ENCODE measurements at regions not wholly inside any gene's neighbourhood (a gene's known extent, or its start where the extent isn't known, plus 50 kb on each side); places are given as distances from the start of the nearest gene placed in this dataset.

DNA sequence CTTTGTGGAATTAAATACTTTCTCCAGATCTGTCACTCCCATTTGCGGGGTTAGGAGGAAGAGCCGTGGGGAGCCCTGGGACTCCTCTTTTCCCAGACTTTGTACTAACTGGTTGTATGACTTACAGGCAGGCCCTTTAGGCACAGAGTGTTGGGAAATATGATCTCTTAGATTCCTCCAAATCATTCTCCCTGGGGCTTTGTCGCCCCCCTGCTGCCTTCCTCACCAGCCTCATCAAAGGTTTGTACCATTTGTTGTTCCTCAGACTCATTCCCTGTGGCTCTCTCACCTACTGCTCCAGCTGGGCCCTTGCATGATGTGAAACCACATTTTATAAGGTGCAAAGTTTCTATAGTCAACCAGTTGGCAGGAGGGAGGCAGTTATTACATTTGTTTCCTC, 56.4 kb downstream of the CRYGS start:
- DNase-seq, result no peak

DNA sequence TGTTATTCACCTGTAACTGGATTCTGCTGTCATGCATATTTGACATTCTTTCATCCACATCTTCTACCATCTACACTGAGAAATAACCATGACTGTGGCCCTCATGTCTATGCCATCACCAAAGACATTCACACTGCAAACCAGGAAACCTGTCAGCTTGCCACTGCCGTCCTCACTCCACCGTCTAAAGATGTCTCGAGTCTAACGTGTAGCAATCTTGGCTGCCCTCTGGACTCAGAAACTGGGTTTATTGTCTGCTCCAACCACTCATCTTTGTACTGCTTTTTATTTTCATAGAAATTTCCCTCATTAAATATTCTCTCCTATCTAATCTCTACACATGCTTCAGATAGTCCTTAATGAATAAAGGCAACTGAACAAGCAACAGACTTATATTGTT, 57.1 kb downstream of the CRYGS start:
- DNase-seq, result no peak

DNA sequence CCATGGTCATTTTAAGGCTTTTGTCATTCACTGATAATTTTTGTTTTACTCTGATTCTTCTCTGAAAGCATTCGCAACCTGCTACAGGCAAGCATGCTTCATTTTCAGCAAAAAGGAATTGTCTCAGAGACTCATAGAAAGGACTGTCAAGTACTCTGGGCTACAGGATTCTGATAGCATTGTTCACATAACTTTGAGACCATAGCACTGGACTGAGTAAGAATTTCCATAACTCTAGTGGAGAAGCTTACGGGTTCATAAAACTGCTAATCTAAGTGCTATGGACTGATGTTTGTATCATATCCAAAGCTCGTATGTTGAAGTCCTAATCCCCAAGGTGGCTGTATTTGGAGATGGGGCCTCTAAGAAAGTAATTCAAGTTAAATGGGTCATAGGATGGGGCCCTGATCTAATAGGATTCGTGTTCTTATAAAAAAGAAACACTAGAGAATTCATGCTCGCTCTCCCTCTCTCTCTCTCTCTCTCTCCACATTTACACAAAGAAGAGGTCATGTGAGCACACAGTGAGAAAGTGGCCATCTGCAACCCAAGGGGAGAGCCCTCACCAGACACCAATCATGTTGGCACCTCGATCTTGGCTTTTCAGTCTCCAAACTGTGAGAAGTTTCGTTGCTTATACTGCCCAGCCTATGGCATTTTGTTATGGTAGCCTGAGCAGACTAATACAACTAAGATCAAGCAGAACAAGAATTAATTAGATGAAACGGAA, 60.4 kb downstream of the CRYGS start:
- no peak for DNase-seq

DNA sequence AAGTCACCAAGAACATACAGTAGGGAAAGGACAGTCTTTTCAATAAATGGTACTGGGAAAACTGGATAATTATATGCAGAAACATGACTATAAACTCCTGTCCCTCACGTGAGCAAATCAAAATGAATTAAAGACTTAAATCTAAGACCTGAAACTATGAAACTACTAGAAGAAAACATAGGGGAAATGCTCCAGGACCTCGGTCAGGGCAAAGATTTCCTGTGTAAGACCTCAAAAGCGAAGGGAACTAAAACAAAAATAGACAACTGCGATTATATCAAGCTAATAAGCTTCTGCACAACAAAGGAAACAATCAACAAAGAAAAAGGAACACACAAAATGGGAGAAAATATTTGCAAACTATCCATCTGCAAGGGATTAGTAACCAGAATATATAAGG, 62.7 kb downstream of the CRYGS start:
- no peak for DNase-seq

DNA sequence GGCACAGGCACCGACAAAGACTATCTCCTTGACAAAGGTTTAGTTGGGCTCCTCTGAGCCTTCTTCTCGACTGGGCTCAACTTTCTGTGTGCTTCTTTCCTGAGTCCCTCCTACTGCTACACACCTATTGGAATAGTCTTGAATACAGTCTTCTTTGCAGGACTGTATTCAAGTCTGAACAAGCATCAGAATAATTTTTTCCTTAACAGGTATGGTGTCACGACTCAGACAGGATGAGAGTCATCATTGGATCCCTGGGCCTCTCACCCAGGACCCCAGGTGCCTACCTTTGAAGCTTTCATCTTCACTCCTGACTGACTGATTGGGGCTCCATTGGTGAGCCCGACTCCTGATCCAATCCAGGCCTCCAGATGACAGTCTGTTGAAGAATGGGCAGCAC, 66.3 kb downstream of the CRYGS start:
- no peak for DNase-seq

DNA sequence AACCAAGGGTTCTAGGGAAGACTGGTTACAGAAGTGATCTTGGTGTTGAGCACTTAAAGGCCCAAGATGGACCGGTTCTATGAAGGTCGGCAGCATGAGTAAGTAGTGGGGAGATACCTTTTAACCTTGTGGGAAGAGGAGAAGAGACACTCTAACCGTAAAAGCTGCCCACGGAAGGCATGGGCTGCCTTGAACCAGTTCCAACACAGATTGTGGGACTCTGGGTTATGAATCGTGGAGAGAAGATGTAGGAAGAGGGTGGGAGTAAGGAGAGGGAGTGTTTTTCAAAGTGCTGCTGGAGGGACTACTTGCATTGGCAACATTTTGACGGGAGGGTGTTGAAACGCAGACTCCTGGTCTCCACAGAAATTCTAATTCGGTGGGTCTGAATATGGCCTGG, 67.1 kb downstream of the CRYGS start:
- no peak for DNase-seq

DNA sequence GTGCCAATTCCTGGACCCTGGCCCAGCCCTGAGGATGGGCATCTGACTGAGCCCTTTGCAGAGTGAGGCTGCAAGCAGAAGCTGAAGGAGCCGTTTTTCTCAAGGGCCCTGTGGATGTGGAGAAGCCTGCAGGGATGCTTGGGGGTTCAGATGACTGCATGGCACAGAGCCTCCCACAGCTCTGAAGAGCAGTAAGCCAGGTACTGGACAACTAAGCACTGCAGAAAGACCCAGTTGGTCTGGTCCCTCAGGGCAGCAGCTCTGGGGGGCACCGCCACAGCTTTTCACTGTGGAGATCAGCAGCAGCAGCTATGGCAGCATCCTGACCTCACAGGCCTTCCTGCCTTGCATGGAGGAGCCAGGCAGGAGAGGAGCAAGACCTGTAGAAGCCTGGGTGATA, 67.6 kb downstream of the CRYGS start:
- DNase-seq, result no peak

DNA sequence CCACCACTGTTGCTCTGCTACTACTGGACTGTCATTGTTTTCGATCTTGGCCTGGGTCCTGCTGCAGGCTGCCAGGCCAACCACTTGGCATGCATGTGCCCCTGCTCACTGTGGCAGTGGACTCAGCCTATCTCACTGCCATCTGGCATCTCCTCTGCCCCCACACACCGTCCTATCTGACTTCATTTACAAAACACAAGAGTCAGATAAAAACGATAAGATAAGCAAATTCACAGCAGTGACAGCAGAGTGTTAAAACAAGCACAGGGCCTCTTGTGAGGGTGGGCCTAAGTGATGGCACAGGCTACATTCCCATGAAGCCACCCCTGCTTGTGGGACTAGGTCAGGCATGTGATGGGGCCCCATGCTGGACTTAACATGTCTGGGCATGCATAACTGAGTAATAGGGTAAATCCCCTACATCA, 68.1 kb downstream of the CRYGS start:
- DNase-seq, result no peak

DNA sequence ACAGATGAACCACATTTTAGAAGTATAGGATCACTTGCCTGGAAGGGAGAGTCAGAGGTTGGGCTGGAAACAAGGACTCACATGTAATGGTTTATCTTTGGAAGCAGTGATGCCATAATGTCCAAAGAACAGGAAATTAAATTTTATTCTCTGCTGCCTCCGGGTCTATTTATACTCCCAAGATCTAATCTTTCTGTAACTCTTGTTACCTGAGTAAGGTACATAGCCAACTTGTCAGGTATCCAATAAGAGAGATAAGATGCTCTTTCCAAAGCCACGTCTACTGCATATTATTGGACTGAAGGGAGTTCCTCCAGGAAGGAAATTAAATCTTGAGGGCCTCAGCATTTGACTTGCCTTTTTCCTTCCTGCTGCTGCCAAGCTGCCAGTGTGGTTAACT, 71.0 kb downstream of the CRYGS start:
- DNase-seq, result no peak

DNA sequence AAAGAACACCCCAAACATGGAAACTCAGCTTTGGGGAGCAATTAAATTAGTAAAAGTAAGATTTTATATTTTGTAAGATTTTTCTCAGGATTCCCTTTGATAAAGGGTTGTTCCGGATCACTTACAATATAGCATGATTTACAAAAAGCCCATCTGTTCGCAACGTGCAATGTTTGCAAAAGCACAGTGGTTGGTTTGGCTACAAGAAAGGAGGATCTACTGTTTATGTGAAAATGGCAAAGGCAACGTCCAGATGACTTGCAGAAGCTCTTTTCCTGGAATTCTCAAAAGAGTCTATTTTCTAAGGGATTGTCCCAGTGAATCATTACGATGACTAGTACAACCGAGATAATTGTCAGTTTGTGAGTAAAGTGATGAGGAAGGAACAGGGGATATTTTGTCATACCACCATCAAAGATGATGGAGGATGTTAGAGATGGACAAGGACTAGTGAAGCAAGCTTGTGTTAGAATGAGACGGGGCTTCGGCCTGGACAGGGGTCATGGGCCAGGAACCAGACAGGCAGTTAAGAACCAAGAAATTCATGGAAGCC, 71.6 kb downstream of the CRYGS start:
- DNase-seq, result no peak

DNA sequence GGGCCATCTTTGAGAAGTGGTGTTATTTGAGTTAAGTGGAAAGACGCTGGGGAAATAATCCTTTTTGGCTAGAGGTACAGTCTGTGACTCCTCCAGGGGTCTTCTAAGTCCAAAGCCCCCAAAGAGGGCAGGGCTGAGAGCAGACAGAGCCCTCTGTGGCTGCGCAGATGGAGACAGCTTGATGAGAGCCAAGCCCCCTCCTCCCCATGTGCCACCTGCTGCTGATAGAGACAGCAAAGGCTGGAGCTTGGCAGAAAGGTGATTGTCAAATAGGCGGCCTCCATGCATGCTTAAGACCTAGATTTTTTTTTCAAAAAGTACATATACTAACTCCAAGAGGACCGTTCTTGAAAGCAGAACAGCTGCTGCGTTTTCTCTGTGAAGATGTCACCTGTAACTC, 72.4 kb downstream of the CRYGS start:
- no peak for DNase-seq

DNA sequence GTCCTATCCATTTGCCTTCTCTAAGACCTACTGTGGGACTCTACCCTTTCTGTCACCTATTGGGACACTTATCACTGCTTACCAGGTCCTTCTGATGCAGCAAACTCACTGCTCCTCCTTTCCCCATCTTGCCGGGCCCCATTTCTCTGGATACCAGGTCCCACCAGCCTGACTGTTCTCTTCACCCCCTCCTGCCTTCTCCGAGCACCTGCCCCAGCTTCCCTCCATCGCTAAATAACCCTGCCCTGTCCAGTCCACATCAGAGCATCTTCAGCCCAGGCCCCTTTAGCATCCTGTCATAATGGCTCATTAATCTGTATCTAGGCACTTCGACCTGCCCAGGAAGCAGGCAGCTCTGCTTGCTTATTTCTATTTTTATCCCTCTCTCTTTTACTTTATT, 74.7 kb downstream of the CRYGS start:
- no peak for DNase-seq

DNA sequence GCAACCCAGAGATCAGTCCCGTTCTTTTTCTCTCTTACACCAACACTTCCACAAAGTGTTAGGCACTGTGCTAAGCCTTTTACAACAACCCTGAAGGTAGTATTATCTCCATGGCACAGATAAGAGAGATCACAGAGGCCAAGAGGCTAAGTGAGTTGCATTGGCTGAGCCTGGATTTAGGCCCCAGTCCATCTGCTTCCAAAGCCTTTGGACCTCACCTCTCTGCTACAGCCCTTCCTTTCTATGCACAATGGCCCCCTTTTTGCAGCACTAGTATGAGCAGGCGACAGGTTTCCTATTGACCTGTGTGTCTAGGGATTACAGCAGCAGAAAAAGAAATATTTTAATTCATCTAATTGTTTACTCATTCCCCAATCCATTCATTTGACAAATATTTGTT, 76.2 kb downstream of the CRYGS start:
- no peak for DNase-seq

DNA sequence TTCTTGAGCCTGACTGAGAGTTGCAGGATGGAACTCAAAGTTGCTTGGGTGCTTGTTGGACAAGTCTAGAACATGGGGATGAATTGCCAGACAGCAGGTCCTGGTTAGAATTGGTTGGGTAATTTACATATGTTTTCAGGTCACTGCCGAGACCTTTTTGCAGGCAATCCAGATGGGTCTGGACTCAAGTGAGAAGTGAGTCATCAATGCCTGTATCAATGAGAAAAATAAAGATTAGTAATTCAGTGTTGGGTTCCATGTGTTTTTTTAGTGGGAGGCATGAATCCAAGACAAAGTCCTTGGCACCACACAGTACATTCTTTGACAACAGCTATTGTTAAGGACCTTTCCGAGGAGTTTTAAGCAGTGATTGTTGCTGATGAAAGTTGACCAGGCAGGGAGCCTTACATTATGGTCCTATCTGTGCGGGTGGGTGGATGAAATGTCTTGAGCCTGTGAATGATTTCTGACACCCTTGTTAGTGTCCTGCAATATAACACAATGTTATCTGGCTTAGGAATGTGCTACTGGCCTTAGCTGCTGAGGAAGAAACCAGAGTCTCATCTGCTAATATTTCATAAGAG, 77.7 kb downstream of the CRYGS start:
- DNase-seq, result no peak

DNA sequence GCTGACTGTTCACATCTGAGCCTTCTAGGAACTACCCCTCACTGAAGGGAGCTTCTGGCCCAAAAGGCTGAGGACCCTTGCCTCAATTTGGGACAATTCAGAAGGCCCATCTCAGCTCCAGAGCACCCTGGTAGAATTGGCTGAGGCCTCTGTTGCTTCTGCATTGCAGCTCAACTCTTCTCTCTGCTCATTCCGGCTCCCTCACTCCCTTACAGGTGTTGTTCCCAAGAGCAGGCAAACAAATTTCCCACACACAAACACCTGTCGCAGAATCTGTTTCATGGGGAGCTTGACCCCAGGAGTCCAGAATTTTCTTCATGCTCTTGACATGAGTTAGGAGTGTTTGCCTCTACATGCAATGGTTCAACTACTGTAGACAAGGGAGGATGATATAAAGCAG, 78.7 kb downstream of the CRYGS start:
- no peak for DNase-seq

DNA sequence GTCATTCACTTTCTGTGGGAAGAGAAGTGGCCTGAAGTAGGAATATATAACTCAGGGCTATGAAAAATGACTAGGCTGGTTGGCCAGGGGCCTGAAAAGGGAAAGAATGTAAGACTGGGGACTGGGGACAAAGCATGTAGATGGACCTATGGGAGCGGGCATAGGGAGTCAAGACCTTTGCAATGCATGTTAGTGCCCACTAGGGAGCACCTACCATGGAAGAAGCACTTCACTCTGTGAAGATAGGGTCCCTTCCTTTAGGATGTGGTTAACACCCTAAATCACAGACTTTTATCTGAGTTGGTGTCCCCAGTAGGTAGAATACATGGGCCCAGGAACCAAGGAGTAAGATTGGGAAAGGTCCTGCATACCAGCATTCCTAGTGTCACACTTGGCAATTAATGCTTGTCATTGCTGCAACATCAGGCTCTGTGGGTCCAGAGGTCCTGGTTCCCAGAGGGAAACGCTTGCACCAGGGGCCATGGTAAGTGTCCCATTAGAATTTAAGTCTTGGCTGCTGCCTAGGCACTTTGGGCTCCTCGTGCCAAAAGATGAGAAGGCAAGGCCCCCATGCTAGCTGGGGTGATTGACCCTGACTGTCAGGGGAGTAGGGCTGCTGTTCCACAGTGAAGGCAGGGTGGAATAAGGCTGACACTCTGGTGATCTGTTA, 79.6 kb downstream of the CRYGS start:
- DNase-seq, result no peak

DNA sequence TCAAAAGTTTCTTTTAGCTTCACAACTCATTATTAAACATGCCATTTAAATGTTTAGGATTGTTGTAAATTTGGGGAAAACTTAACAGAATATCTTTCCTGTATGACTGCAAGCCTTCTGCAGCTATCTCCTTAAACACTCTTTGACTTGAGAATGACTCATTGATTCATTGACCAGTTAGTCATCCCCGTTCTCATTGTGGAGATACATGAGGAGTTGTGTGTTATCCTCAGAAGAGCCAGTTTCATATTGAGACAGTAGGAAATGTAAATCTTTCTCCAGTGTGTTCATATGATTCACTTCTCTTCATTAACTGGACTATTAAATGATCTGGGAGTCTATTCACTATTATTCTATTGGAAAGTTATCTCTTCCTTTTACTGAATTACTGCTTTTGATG, 83.0 kb downstream of the CRYGS start:
- no peak for DNase-seq

DNA sequence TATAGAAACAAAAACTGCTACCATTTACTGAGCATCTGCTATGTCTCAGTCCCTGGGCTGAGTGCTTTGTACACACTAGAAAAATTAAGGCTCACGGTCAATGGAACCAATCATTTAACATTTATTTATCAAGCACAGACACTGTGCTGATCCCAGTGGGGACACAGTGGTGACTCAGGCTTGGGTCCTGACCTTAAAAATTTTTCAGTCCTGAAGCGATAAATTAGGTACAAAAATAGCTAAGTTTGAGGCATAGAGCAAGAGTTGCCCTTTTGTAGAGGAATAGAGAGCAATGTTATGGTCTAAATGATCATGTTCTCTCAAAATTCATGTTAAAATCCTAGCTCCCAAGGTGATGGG, 85.1 kb downstream of the CRYGS start:
- no peak for DNase-seq

DNA sequence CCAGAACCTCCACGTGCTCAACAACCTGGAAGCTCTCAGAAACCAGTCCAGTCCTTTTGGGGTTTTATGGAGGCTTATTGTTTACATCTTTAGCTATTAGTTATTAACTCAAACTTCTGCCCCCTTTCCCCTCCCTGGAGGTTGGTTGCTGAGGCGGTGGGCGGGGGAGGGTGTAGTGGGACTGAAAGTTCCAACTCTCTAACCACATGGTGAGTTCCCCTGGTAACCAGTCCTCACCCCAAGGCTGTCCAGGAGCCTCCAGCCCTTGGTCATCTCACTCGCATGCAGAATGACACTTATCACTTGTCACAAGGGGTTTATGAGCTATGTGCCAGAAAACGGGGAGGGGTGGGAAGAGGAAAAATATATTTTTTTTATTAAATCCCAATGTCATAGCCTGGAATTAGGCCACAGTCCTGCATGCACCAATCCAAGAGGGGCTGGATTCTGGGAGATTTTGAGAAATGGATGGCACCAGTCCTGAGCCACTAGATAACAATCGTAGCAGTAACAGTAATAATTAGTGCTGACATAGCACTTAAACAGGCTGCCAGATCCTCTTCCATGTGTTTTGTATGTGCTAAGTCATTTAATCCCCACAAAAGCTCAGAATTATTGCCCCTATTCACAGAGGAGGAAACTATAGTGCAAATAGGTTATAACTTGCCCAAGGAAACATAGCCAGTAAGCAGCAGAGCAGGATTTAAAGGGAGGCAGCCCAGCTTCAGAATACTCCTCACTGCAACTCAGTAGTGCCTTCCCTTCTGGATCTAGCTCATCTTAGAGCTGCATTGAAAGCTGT, 85.7 kb downstream of the CRYGS start:
- no peak for DNase-seq

DNA sequence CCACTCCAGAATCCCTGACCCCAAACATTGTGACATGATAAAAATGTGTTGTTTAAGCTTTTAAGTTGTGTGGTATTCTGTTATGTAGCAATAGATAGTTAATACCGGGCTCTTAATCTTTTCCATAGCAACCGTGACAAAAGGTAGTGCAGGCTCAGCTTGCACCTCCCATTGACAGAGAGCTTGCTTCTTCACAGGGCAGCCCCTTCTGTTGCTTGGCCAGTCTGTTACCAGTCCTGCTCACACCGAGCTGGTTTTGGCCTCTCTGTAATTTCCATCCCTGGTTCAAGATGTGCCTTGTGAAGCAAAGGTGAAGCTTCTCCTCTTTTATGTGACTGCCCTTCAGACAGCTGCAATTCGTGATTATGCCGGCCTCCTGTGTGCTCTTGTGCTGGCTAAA, 86.9 kb downstream of the CRYGS start:
- no peak for DNase-seq

DNA sequence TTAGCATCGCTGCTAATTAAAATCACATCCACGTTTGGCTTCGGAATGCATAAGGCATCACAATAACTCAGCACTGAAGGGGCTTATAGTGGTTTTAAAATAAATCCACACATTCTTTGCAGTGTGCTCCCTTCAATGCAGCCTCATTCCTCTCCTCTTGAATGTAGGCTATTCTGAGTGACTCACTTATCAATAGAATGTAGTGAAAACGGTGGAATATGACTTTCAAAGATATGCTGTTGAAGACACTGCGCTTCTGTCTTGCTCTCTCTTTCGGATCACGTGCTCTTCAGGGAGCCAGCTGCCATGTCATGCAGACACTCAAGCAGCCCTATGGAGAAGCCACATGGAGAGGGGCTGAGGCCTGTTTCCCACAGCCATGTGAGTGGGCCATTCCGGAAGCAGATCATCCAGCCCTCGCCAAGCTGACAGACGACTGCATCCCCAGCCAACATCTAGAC, 87.4 kb downstream of the CRYGS start:
- DNase-seq, result no peak

DNA sequence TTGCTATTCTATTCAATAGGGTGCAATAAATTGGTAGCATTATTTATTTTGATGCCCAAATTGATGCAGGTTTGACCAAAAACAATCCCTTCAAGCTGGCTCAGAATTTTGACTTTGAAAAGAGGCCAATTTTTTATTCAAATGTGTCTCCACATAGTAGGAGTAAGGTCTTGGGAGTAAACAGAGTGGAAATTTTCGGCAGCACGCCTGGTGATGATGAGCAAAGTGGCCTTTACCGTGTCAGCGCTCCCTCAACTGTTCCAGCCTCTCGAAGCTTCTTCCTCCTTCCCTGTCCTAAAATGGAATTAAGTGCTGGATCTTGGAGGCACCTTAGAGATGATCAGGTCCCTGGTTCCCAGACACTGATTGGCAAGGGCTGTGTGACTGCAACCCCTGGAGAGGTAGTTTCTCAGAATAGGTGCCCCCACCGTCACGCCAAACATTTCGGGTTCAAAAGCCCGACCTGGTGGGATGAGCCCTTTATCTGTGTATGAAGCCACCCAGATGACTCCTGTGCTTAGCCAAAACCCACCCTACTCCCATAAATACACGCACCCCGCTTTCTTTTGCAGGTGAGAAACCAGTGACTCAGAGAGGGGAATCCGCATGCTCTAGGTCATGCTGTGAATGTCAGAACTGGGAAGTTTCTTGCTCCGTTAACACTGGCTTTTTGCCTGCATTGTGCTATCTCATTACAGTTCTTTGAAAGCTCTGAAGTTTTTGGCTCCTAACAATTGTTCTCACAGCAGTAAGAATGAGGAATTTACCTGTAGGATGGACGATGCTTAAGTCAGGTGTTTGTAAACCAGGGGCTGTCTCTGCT, 89.1 kb downstream of the CRYGS start:
- no peak for DNase-seq

DNA sequence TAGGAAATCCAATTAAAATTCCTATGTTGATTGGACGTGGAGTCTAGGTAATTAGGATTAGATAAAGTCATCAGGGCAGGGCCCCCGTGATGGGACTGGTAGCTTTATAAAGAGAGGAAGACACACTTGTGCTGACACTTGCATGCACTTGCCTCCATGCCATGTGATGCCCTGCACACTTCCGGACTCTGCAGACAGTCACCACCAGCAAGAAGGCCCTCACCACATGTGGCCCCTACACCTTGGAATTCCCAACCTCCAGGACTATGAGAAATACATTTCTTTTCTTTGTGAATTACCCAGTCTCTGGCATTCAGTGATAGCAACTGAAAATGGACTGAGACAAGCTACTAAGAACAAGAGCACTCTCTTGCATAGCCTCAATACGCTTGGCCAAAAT, 90.6 kb downstream of the CRYGS start:
- DNase-seq, result no peak
